Tibial artery (tissue), 4 donors: ENCODE measurements at regions not wholly inside any gene's neighbourhood (a gene's known extent, or its start where the extent isn't known, plus 50 kb on each side); places are given as distances from the start of the nearest gene placed in this dataset.
"Not testable (repeated sequence)": the region's sequence is repeated elsewhere in the genome, so short reads cannot be mapped to it uniquely, and the experiment has no call there.

Source experiments
- DNase-seq, 2 donors: peaks; one replicate each; pipeline ENCODE4 v3.0.0-alpha.2; 2019
- H3K27ac ChIP-seq, 2 donors: fragments of 200-600 bp; sonication (generic) in 1 of 2; 1 replicate in 1 of 2; 2 replicates in 1 of 2; pipeline ENCODE4 v1.5.1; 2018 to 2019; ENCODE audit warnings: mild to moderate bottlenecking in 1 of 2
- H3K27me3 ChIP-seq, 2 donors: fragments of 200-600 bp; sonication (generic) in 1 of 2; one replicate each; pipeline versions ENCODE4 v1.5.1 to v1.6.0; 2016 to 2019
- H3K36me3 ChIP-seq, 3 donors: fragments of 200-600 bp; sonication (generic) in 2 of 3; one replicate each; pipeline ENCODE4 v1.5.1; 2016 to 2019; ENCODE audit warnings: mild to moderate bottlenecking in 2 of 3
- H3K4me1 ChIP-seq, 4 donors: fragments of 200-600 bp; sonication (generic) in 2 of 4; 1 replicate in 3 of 4; 2 replicates in 1 of 4; pipeline ENCODE4 v1.5.1; 2016 to 2019
- H3K4me3 ChIP-seq, 2 donors: fragments of 200-600 bp; sonication (generic) in 1 of 2; 1 replicate in 1 of 2; 2 replicates in 1 of 2; pipeline ENCODE4 v1.5.1; 2018 to 2019; ENCODE audit warnings: mild to moderate bottlenecking in 2 of 2
- H3K9me3 ChIP-seq, 3 donors: fragments of 200-600 bp; sonication (generic) in 1 of 3; one replicate each; pipeline ENCODE4 v1.5.1; 2016 to 2019
- intact Hi-C: fragments of 100-400 bp; cut with DNase I; formaldehyde crosslinking; loops from one replicate; pipeline ENCODE4 v1.15.0; 2023; ENCODE audit warnings: low total_unique reads
- TF ChIP-seq, protein P1 (sequence below), 2 experiments: fragments of 200-600 bp in 1 of 2; fragments of 450-650 bp in 1 of 2; IDR thresholded peaks; one replicate each; pipeline ENCODE4 v1.5.1; 2017 to 2019; ENCODE audit warnings: antibody characterized with exemption in 2 of 2, mild to moderate bottlenecking in 1 of 2, moderate library complexity in 1 of 2

DNA sequence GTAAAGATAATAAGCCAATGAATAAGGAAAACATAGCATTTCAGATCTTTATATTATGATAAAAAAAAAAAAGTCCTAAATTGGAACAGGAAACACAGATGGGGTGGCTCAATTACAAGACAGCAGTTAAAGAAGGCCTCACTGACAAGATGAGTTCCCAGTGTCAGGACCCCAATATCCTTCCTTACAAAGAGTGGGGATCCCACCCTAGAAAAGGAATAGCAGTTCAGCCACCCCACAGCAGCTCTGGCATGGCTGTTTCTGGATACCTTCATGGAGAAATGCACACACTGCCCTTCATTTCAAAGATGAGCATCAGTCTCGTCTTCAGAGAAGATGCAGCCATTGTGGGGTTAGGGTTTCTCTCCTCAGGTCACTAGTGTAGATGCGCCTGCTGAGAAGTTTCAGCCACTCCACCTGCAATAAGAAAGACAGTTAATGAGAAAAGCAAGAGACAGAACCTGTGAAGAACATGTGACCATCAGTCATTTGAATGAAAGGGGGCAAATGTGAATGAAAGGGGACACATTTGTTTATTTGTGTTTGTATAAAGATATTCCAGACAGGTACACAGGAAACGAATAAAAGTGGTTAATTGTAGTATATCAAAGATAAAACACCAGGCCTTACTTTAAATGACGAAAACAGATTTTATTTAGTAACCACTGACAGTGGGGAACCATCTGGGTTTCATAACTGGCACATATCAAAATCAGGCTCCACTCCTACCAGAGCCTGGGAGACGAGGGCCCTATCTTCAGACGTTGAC lies 121.3 kb upstream of the PRSS16 start:
- TF ChIP-seq, protein P1, sequence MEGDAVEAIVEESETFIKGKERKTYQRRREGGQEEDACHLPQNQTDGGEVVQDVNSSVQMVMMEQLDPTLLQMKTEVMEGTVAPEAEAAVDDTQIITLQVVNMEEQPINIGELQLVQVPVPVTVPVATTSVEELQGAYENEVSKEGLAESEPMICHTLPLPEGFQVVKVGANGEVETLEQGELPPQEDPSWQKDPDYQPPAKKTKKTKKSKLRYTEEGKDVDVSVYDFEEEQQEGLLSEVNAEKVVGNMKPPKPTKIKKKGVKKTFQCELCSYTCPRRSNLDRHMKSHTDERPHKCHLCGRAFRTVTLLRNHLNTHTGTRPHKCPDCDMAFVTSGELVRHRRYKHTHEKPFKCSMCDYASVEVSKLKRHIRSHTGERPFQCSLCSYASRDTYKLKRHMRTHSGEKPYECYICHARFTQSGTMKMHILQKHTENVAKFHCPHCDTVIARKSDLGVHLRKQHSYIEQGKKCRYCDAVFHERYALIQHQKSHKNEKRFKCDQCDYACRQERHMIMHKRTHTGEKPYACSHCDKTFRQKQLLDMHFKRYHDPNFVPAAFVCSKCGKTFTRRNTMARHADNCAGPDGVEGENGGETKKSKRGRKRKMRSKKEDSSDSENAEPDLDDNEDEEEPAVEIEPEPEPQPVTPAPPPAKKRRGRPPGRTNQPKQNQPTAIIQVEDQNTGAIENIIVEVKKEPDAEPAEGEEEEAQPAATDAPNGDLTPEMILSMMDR (IDR thresholded peaks at IDR 0.05) = no peak
- Histone ChIP-seq H3K27ac (peak overlapping the region; percentile 61 to 65), H3K36me3 (no peaks in the 10 kb centered on the region), H3K4me3 (peak overlapping the region; percentile 39 to 51), H3K27me3 (no peaks in the 10 kb centered on the region), H3K4me1 (no peaks in the 10 kb centered on the region), H3K9me3 (no peaks in the 10 kb centered on the region)
- intact Hi-C loops = no loop called here
- no peak for DNase-seq

DNA sequence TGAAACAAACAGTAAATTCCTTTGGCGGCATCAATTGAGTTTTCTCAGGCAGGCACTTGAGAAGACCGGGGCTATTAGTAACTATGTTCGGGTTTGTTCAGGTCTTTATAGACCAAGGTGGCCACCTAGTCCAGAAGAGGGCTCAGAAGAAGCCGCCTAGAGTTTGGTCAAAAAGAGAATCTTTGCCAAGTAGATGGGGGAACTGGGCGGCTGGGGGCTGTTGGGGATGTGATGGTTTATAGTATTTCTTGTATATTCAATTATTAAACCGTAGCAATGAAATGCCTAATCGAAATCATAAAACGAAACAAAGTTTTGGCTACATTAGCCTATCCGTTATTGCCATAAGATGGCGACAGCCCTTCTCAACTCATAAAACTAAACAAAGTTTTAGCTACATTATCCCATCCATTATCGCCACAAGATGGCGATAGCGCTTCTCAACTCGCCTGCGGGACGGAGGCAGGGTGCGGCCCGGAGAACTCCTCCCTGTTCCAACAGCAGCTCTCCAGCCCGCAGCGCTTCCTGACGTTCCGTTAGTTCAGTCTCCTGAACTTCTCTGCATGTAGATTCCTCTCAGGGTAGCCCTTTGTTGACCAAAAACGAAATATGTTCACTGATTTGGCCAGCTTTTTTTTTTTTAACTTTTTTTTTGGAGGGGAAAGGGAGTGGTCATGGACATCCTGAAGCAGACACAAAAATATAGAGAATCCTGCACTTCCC lies 120.5 kb upstream of the PRSS16 start:
- Histone ChIP-seq H3K9me3 (no peaks in the 10 kb centered on the region), H3K4me3 (peak overlapping the region; percentile 39 to 51), H3K27me3 (no peaks in the 10 kb centered on the region), H3K36me3 (no peaks in the 10 kb centered on the region), H3K27ac (peak overlapping the region; percentile 61 to 65), H3K4me1 (peaks cover 0 to under 1% (median 0%) of the 10 kb centered on the region in 4 donors)
- intact Hi-C loops = no loop called here
- TF ChIP-seq, protein P1 (IDR thresholded peaks at IDR 0.05) = peak; percentile 76 to 79
- peak; percentile 90 to 93 for DNase-seq

DNA sequence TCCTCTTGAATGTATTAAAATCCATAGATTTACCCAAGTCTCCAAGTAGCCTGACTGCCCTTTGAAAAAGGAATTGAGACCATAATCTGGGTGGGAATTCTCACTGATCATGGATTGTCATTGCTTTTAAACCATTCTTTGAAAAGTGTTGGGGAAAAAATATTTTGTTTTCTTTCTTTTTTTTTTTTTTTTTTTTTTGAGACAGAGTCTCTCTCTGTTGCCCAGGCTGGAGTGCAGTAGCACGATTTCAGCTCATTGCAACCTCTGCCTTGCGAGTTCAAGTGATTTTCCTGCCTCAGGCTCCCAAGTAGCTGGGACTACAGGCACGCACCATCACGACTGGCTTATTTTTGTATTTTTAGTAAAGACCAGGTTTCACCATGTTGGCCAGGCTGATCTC lies 119.6 kb upstream of the PRSS16 start:
- Histone ChIP-seq H3K27ac (peak overlapping the region in 1 of 2 donors; percentile 65), H3K4me3 (peak overlapping the region in 1 of 2 donors; percentile 39)
- intact Hi-C loops, H3K4me1 ChIP-seq, H3K36me3 ChIP-seq, H3K9me3 ChIP-seq, DNase-seq, H3K27me3 ChIP-seq: not testable (repeated sequence)

DNA sequence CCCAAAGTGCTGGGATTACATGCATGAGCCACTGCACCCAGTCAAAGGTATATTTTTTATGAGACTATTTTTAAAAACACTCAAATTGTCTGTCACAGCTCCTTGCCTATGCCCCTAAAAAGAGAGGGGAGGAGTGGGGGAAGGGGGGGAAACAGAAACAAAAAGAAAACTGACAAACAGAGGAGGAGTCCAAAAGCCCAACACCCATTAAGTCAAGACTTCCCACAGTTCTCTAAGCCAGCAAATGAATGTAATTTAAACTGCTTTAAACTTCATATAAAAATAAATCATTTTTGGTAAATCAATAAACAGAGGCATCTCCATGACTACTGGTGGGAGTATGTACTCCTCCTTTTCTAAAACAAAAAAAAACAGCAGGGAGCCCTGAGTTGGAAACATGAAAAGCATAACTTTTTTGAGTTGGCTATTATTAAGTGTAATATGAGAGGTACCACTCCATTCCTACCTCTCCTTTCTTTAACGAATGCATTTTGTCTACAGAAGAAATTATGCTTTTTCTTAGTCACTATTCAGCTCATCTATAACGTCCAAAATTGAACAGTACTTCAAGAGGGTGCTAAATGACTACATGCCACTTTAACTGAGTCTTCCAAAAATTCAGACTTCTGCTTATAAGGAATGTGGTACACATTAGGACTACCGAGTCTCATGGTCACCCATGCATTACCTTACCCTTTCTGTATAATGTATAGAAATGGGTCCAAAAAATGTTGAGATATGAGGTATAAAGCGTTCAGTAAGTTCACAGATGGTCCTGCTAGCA lies 119.0 kb upstream of the PRSS16 start:
- intact Hi-C loops = no loop called here
- no peaks in the 10 kb centered on the region for H3K9me3 ChIP-seq
- TF ChIP-seq, protein P1 (IDR thresholded peaks at IDR 0.05) = no peak
- no peak overlapping the region for H3K4me3 ChIP-seq
- H3K27ac ChIP-seq = peak overlapping the region in 1 of 2 donors; percentile 65
- no peaks in the 10 kb centered on the region for H3K27me3 ChIP-seq
- H3K36me3 ChIP-seq = no peaks in the 10 kb centered on the region
- DNase-seq = no peak
- peaks cover 0 to 9% (median 0%) of the 10 kb centered on the region in 4 donors for H3K4me1 ChIP-seq

DNA sequence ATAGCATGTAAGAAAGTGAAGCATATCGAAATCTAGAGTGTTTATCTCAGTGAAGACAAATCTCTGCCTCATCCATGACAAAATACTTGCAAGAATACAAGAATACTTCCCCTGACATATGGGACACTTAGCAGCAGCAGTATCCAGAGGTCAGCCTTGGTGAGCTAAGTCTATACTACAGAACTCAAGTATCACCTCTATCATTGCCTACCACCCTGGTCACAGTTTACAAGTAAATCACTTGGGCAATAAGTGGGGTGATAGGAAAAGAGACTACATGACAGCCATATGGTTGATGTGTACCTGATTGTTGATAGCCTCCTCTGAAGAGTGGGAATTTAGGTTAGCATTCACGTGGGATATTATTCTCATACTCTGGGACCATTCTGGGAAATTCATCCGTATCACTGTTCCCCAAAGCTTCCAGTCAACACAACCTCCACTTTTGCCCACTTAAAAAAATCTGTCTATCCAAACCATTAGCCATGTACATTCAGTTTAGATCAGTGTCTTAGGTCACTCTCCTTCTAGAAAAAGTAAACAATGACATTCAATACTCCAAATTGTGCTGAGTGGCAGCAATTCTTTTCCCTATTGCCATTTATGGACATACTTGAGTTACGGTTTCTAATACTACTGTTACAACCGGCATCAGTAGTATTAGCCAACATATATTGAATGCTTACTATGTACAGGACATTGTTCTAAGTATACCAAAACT lies 118.2 kb upstream of the PRSS16 start:
- no peak for DNase-seq
- Histone ChIP-seq H3K9me3 (no peaks in the 10 kb centered on the region), H3K27ac (no peak overlapping the region), H3K4me3 (no peak overlapping the region), H3K4me1 (peaks cover 0 to 14% (median 3%) of the 10 kb centered on the region in 4 donors), H3K27me3 (no peaks in the 10 kb centered on the region), H3K36me3 (no peaks in the 10 kb centered on the region)
- TF ChIP-seq, protein P1 (IDR thresholded peaks at IDR 0.05) = no peak
- intact Hi-C loops = no loop called here
